NCI-H2107 treated with DMSO at 0.1 percent for 48 hours (cell line): ENCODE measurements at regions not wholly inside any gene's neighbourhood (a gene's known extent, or its start where the extent isn't known, plus 50 kb on each side); places are given as distances from the start of the nearest gene placed in this dataset.

Experiments
- DNase-seq: peaks from one replicate; lab custom pipeline; 2025; ENCODE audit not compliant: unreplicated experiment; lab: John Stamatoyannopoulos, UW

- DNase-seq: no peak
Observed at GRCh38 chr2:164306872-164307271, 314.4 kb downstream of the GRB14 start.

- no peak for DNase-seq
Observed at GRCh38 chr2:164302786-164303185, 318.5 kb downstream of the GRB14 start.

GRCh38 chr2:164288235-164288634 lies 333.0 kb downstream of the GRB14 start:
- no peak for DNase-seq

- DNase-seq: no peak
Observed at GRCh38 chr2:164287056-164287455, 334.2 kb downstream of the GRB14 start.

GRCh38 chr2:164285576-164285975 lies 335.7 kb downstream of the GRB14 start:
- no peak for DNase-seq

GRCh38 chr2:164281896-164282295 lies 339.4 kb downstream of the GRB14 start:
- no peak for DNase-seq

GRCh38 chr2:164275659-164276058 lies 345.6 kb downstream of the GRB14 start:
- DNase-seq: no peak

GRCh38 chr2:164260506-164260905 lies 360.8 kb downstream of the GRB14 start:
- DNase-seq: no peak

GRCh38 chr2:164257742-164258141 lies 363.5 kb downstream of the GRB14 start:
- DNase-seq: no peak

GRCh38 chr2:164252568-164253287 lies 368.6 kb downstream of the GRB14 start:
- no peak for DNase-seq

- DNase-seq: no peak
Observed at GRCh38 chr2:164243315-164243714, 378.0 kb downstream of the GRB14 start.

- DNase-seq: no peak
Observed at GRCh38 chr2:164242409-164242808, 378.9 kb downstream of the GRB14 start.

- no peak for DNase-seq
Observed at GRCh38 chr2:164234074-164234473, 387.2 kb downstream of the GRB14 start.

GRCh38 chr2:164224007-164224406 lies 397.3 kb downstream of the GRB14 start:
- no peak for DNase-seq

GRCh38 chr2:164221473-164221872 lies 399.8 kb downstream of the GRB14 start:
- no peak for DNase-seq

GRCh38 chr2:164220265-164220664 lies 401.0 kb downstream of the GRB14 start:
- no peak for DNase-seq

- DNase-seq: no peak
Observed at GRCh38 chr2:164213916-164214315, 407.4 kb downstream of the GRB14 start.

GRCh38 chr2:164205347-164205746 lies 415.9 kb downstream of the GRB14 start:
- DNase-seq: no peak

- no peak for DNase-seq
Observed at GRCh38 chr2:164203131-164203530, 418.2 kb downstream of the GRB14 start.

- DNase-seq: no peak
Observed at GRCh38 chr2:164198256-164198655, 423.0 kb downstream of the GRB14 start.

- no peak for DNase-seq
Observed at GRCh38 chr2:164190700-164191099, 430.6 kb downstream of the GRB14 start.

GRCh38 chr2:164189851-164190250 lies 431.4 kb downstream of the GRB14 start:
- DNase-seq: no peak

- no peak for DNase-seq
Observed at GRCh38 chr2:164187121-164187520, 434.2 kb downstream of the GRB14 start.
